ENCODE measurements at regions not wholly inside any gene's neighbourhood (a gene's known extent, or its start where the extent isn't known, plus 50 kb on each side); places are given as distances from the start of the nearest gene placed in this dataset.

GRCh38 chr16:55076053-55076452, 145.4 kb downstream of the IRX5 start:
- no peak for DNase-seq

- DNase-seq = no peak
These were observed 146.6 kb downstream of the IRX5 start for GRCh38 chr16:55077266-55077665.

- DNase-seq = no peak
These were observed 147.5 kb downstream of the IRX5 start for GRCh38 chr16:55078153-55078552.

GRCh38 chr16:55078699-55079410, 148.2 kb downstream of the IRX5 start:
- no peak for DNase-seq

GRCh38 chr16:55081622-55082590, 151.2 kb downstream of the IRX5 start:
- DNase-seq = no peak

GRCh38 chr16:55082591-55082976, 151.9 kb downstream of the IRX5 start:
- DNase-seq = no peak

GRCh38 chr16:55083052-55083451, 152.4 kb downstream of the IRX5 start:
- DNase-seq = no peak

GRCh38 chr16:55088098-55088497, 157.4 kb downstream of the IRX5 start:
- no peak for DNase-seq

- DNase-seq = no peak
These were observed 158.9 kb downstream of the IRX5 start for GRCh38 chr16:55089600-55089999.

GRCh38 chr16:55091213-55091870, 160.7 kb downstream of the IRX5 start:
- DNase-seq = no peak

- DNase-seq = no peak
These were observed 161.2 kb downstream of the IRX5 start for GRCh38 chr16:55091871-55092230.

- DNase-seq = no peak
These were observed 169.4 kb downstream of the IRX5 start for GRCh38 chr16:55100100-55100499.

GRCh38 chr16:55101026-55101425, 170.4 kb downstream of the IRX5 start:
- DNase-seq = no peak

- no peak for DNase-seq
These were observed 171.4 kb downstream of the IRX5 start for GRCh38 chr16:55102077-55102476.

GRCh38 chr16:55102531-55102930, 171.9 kb downstream of the IRX5 start:
- no peak for DNase-seq

GRCh38 chr16:55107851-55108250, 177.2 kb downstream of the IRX5 start:
- no peak for DNase-seq

- no peak for DNase-seq
These were observed 182.5 kb downstream of the IRX5 start for GRCh38 chr16:55113210-55113609.

- no peak for DNase-seq
These were observed 184.8 kb downstream of the IRX5 start for GRCh38 chr16:55115506-55115905.

GRCh38 chr16:55116165-55116920, 185.7 kb downstream of the IRX5 start:
- DNase-seq = no peak

- no peak for DNase-seq
These were observed 188.1 kb downstream of the IRX5 start for GRCh38 chr16:55118701-55119260.

- DNase-seq = no peak
These were observed 189.7 kb downstream of the IRX5 start for GRCh38 chr16:55120408-55120807.

- no peak for DNase-seq
These were observed 190.2 kb downstream of the IRX5 start for GRCh38 chr16:55120826-55121225.

GRCh38 chr16:55123652-55124051, 193.0 kb downstream of the IRX5 start:
- DNase-seq = no peak

Data from DMS 273 treated with DMSO at 0.1 percent for 48 hours (cell line).